Neural cell (in vitro differentiated cells): ENCODE measurements at regions not wholly inside any gene's neighbourhood (a gene's known extent, or its start where the extent isn't known, plus 50 kb on each side); places are given as distances from the start of the nearest gene placed in this dataset.

Source experiments
- H2AFZ ChIP-seq: fragments of 200-600, 300-800 bp; sonication (generic), shearing (Covaris generic); 2 replicates; pipeline ENCODE4 v1.6.0; 2014; ENCODE audit warnings: low read depth, mild to moderate bottlenecking, antibody characterized with exemption, low read length, moderate library complexity
- H3F3A ChIP-seq: fragments of 200-600 bp; shearing (Covaris generic); 2 replicates; pipeline ENCODE4 v1.6.1; 2016; ENCODE audit warnings: mild to moderate bottlenecking, moderate library complexity, mixed read lengths, antibody characterized with exemption, low read length; ENCODE audit not compliant: insufficient read depth, poor library complexity, severe bottlenecking
- H3K27ac ChIP-seq: fragments of 200-600, 300-800 bp; sonication (generic), shearing (Covaris generic); 2 replicates; pipeline ENCODE4 v1.5.1; 2014; ENCODE audit warnings: mild to moderate bottlenecking, low read length, moderate library complexity
- H3K27me3 ChIP-seq: fragments of 300-800, 200-600 bp; sonication (generic), shearing (Covaris generic); 2 replicates; pipeline ENCODE4 v1.6.0; 2014; ENCODE audit warnings: mild to moderate bottlenecking, low read depth, low read length, moderate library complexity; ENCODE audit not compliant: insufficient read depth
- H3K36me3 ChIP-seq: fragments of 300-800, 200-600 bp; sonication (generic), shearing (Covaris generic); 2 replicates; pipeline ENCODE4 v1.5.1; 2014; ENCODE audit warnings: mild to moderate bottlenecking, antibody characterized with exemption, low read length, moderate library complexity; ENCODE audit not compliant: insufficient read depth
- H3K4me2 ChIP-seq: fragments of 300-800, 200-600 bp; sonication (generic), shearing (Covaris generic); 2 replicates; pipeline ENCODE4 v1.6.0; 2014; ENCODE audit warnings: mild to moderate bottlenecking, low read length
- H3K4me3 ChIP-seq: fragments of 300-800, 200-600 bp; sonication (generic), shearing (Covaris generic); 2 replicates; pipeline ENCODE4 v1.5.1; 2014; ENCODE audit warnings: mild to moderate bottlenecking, low read length, moderate library complexity
- H3K79me2 ChIP-seq: fragments of 200-600 bp; shearing (Covaris generic); replicated peaks from 2 replicates; pipeline ENCODE4 v1.6.0; 2014; ENCODE audit warnings: mild to moderate bottlenecking, low read length, moderate library complexity; ENCODE audit not compliant: insufficient read depth
- H3K9ac ChIP-seq: fragments of 300-800, 200-600 bp; sonication (generic), shearing (Covaris generic); 2 replicates; pipeline ENCODE4 v1.6.1; 2016; ENCODE audit warnings: mild to moderate bottlenecking, low read length, mixed read lengths
- H3K9me2 ChIP-seq: fragments of 200-600 bp; shearing (Covaris generic); 2 replicates; pipeline ENCODE4 v1.6.1; 2016; ENCODE audit warnings: mild to moderate bottlenecking, low read length, mixed read lengths; ENCODE audit not compliant: insufficient read depth
- H3K9me3 ChIP-seq: fragments of 200-600, 300-800 bp; sonication (generic), shearing (Covaris generic); 2 replicates; pipeline ENCODE4 v1.6.1; 2016; ENCODE audit warnings: mild to moderate bottlenecking, mixed run types, low read length, moderate library complexity, mixed read lengths
- H4K20me1 ChIP-seq: fragments of 200-600 bp; shearing (Covaris generic); 2 replicates; pipeline ENCODE4 v1.6.1; 2016; ENCODE audit warnings: mild to moderate bottlenecking, mixed run types; ENCODE audit not compliant: insufficient read depth
- CTCF ChIP-seq: fragments of 450-650 bp; IDR thresholded peaks from 2 replicates; pipeline ENCODE4 v1.5.1; 2014; ENCODE audit warnings: antibody characterized with exemption, mild to moderate bottlenecking, moderate library complexity; ENCODE audit not compliant: poor library complexity, severe bottlenecking
- EZH2 ChIP-seq: fragments of 200-600, 300-800 bp; shearing (Covaris generic), sonication (generic); IDR thresholded peaks from 2 replicates; pipeline ENCODE4 v1.6.1; 2014; ENCODE audit warnings: antibody characterized with exemption, low read length, borderline replicate concordance, mild to moderate bottlenecking; ENCODE audit not compliant: insufficient read depth, poor library complexity, severe bottlenecking
- MXI1 ChIP-seq: fragments of 450-650 bp; conservative IDR thresholded peaks from 2 replicates; pipeline ENCODE4 v1.6.1; 2014; ENCODE audit warnings: antibody characterized with exemption, mild to moderate bottlenecking; ENCODE audit not compliant: poor library complexity, severe bottlenecking
- POLR2AphosphoS5 ChIP-seq: IDR thresholded peaks from 2 replicates; pipeline ENCODE4 v1.6.1; 2012
- RAD21 ChIP-seq: fragments of 450-650 bp; conservative IDR thresholded peaks from 2 replicates; pipeline ENCODE4 v1.6.1; 2014; ENCODE audit warnings: antibody characterized with exemption, mild to moderate bottlenecking, moderate library complexity
- REST ChIP-seq: IDR thresholded peaks from 2 replicates; pipeline ENCODE4 v1.6.1; 2012; ENCODE audit warnings: borderline replicate concordance
- SMC3 ChIP-seq: fragments of 450-650 bp; conservative IDR thresholded peaks from 2 replicates; pipeline ENCODE4 v1.6.1; 2014; ENCODE audit warnings: antibody characterized with exemption, mild to moderate bottlenecking, moderate library complexity; ENCODE audit not compliant: poor library complexity
- TAF1 ChIP-seq: IDR thresholded peaks from 2 replicates; pipeline ENCODE4 v1.6.1; 2012; ENCODE audit warnings: low read depth

GRCh38 chr1:22373252-22373651 lies 78.4 kb upstream of the ZBTB40 start:
- no peak overlapping the region for H3K27ac ChIP-seq
- no peaks in the 10 kb centered on the region for H3K79me2 ChIP-seq
- no peaks in the 10 kb centered on the region for H3K9me3 ChIP-seq
- TF ChIP-seq MXI1 (no peak), RAD21 (no peak), SMC3 (no peak), CTCF (no peak)
- no peak overlapping the region for H2AFZ ChIP-seq
- H3K4me2 ChIP-seq: no peak overlapping the region
- no peaks in the 10 kb centered on the region for H3K9me2 ChIP-seq
- no peaks in the 10 kb centered on the region for H3F3A ChIP-seq
- H4K20me1 ChIP-seq: no peaks in the 10 kb centered on the region
- no peak overlapping the region for H3K9ac ChIP-seq
- no peaks in the 10 kb centered on the region for H3K36me3 ChIP-seq
- no peak overlapping the region for H3K4me3 ChIP-seq
- no peaks in the 10 kb centered on the region for H3K27me3 ChIP-seq

- Histone ChIP-seq H2AFZ (no peak overlapping the region), H4K20me1 (no peaks in the 10 kb centered on the region)
- TF ChIP-seq MXI1 (no peak), CTCF (no peak), SMC3 (no peak), REST (no peak), RAD21 (no peak), TAF1 (no peak)
These were observed 77.7 kb upstream of the ZBTB40 start for GRCh38 chr1:22374001-22374400.

GRCh38 chr1:22375601-22376000 lies 76.0 kb upstream of the ZBTB40 start:
- Histone ChIP-seq H3K79me2 (no peaks in the 10 kb centered on the region), H3K27ac (no peak overlapping the region), H2AFZ (no peak overlapping the region), H3K9me2 (no peaks in the 10 kb centered on the region), H3K27me3 (no peaks in the 10 kb centered on the region), H3F3A (no peaks in the 10 kb centered on the region), H3K4me2 (no peak overlapping the region), H4K20me1 (no peaks in the 10 kb centered on the region), H3K4me3 (no peak overlapping the region), H3K9ac (no peak overlapping the region), H3K9me3 (no peaks in the 10 kb centered on the region), H3K36me3 (no peaks in the 10 kb centered on the region)
- no peak for TF ChIP-seq SMC3
- no peak for TF ChIP-seq POLR2AphosphoS5
- no peak for TF ChIP-seq EZH2
- TF ChIP-seq RAD21: no peak

More at GRCh38 chr1:22374001-22374400, 77.7 kb upstream of the ZBTB40 start:
- no peaks in the 10 kb centered on the region for H3K36me3 ChIP-seq
- no peak overlapping the region for H3K4me2 ChIP-seq
- no peaks in the 10 kb centered on the region for H3K79me2 ChIP-seq
- no peak overlapping the region for H3K4me3 ChIP-seq
- H3K27me3 ChIP-seq: no peaks in the 10 kb centered on the region
- no peak overlapping the region for H3K9ac ChIP-seq
- no peaks in the 10 kb centered on the region for H3K9me2 ChIP-seq
- no peak overlapping the region for H3K27ac ChIP-seq
- H3K9me3 ChIP-seq: no peaks in the 10 kb centered on the region
- H3F3A ChIP-seq: no peaks in the 10 kb centered on the region
